ENCODE measurements at regions not wholly inside any gene's neighbourhood (a gene's known extent, or its start where the extent isn't known, plus 50 kb on each side); places are given as distances from the start of the nearest gene placed in this dataset.

DNA sequence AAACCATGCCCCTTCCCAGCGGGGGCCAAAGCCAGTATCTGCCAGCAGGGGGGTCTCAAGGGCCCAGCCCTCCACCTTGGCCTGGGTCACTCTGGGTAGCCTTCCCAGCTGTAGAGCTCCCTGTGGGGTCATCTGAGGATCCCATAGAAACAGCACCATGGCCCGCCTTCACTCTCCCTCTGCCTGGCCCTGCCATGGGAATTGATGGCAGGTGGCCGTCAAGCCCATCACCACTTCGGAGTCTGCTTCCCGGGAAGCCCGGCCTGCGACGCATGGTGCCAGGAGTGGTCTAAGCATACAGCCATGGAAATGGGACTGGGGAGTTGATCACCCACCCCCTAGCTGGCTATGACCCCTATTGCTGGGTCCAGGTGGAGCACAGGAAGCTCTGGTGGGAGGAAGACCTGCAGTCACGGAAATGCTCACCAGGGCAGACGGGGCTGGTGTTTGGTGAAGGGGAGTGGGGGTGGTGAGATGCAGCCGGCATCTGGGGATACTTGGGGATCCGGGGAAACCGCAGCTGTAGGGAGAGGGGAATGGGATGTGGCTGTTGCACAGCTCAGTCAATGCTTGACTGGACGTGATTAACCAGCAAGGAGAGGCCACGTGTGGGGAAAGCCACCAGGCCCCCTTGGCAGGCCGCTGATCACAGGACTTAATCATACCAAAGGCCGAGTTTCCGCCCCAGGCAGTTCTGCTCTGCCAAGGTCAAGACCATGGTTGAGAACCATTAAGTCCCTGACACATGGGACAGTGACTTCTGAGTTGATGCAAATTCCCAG, 52.2 kb upstream of the DIO3 start:
- peak in 1 of 2 donors; percentile 89 for DNase-seq (ENCODE audit: low spot score in 2 of 2)

DNA sequence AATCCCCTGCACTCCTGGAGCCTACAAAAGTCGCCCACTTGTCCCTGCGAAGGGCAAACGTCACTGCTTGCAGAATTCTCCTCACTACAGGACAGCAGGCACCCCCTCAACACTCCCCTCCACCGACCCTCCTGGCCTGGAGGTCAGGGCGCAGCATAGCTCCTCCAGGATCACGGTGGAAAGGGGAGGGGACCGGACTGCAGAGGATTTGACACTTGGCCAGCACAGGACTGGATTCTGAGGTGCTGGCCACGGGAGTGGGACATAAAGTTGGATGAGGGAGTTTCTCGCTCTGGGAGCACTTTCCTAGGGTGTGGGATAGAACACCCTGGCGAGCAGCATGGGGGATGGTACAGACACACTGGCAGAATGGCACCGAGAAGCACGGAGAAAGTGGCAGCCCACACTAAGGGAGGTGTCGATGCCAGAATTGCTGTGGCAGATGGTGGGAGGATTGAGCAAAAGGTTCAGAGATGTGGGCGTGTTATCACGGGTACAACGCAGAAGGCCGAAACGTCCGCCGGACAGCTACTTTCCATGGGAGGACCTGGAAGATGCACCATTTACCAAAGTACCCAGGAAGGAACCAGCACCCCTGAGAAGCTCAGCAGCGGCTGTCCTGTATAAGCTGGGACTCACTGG, 51.4 kb upstream of the DIO3 start:
- DNase-seq (ENCODE audit: low spot score in 2 of 2): peak in 1 of 2 donors; percentile 75
- no peak overlapping the region for H3K4me3 ChIP-seq (ENCODE audit: low read depth, poor library complexity, severe bottlenecking)
- intact Hi-C loops (cut with DNase I; ENCODE audit: low total_unique reads): no loop called here
- WGBS, 2 donors: 89 to 90% methylated on average over 18 to 21 of the region's 21 CpGs
- TF ChIP-seq POLR2A (IDR thresholded peaks at IDR 0.05): no peak
- TF ChIP-seq, protein P1, sequence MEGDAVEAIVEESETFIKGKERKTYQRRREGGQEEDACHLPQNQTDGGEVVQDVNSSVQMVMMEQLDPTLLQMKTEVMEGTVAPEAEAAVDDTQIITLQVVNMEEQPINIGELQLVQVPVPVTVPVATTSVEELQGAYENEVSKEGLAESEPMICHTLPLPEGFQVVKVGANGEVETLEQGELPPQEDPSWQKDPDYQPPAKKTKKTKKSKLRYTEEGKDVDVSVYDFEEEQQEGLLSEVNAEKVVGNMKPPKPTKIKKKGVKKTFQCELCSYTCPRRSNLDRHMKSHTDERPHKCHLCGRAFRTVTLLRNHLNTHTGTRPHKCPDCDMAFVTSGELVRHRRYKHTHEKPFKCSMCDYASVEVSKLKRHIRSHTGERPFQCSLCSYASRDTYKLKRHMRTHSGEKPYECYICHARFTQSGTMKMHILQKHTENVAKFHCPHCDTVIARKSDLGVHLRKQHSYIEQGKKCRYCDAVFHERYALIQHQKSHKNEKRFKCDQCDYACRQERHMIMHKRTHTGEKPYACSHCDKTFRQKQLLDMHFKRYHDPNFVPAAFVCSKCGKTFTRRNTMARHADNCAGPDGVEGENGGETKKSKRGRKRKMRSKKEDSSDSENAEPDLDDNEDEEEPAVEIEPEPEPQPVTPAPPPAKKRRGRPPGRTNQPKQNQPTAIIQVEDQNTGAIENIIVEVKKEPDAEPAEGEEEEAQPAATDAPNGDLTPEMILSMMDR (IDR thresholded peaks at IDR 0.05): no peak

More for the DNA sequence above, 52.2 kb upstream of the DIO3 start:
- WGBS, 2 donors: 86 to 88% methylated on average over 17 to 18 of the region's 18 CpGs
- TF ChIP-seq, protein P1 (IDR thresholded peaks at IDR 0.05): no peak
- no peak for TF ChIP-seq POLR2A (IDR thresholded peaks at IDR 0.05)
- intact Hi-C loops (cut with DNase I; ENCODE audit: low total_unique reads): no loop called here
- no peak overlapping the region for H3K4me3 ChIP-seq (ENCODE audit: low read depth, poor library complexity, severe bottlenecking)

DNA sequence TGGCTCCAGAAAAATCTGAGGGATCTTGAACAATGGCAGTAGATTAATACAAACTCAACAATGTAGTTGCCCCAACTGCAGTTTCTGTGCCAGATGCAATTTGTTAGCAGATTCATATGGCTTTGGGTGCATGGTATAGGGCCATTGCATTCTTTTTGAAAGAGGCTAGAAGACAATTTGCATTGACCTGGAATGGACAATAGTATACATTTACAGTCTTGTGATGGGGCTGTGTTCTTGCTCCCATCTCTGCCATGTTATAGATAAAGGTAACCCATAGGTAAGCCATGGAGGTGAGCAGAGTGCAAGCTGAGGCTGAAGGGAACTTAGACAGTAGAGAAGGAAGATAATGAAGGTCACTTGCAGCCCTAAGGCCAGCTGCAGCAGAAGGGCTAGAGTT, 50.1 kb upstream of the DIO3 start:
- intact Hi-C loops (cut with DNase I; ENCODE audit: low total_unique reads): no loop called here
- no peak overlapping the region for H3K4me3 ChIP-seq (ENCODE audit: low read depth, poor library complexity, severe bottlenecking)
- no peak for TF ChIP-seq POLR2A (IDR thresholded peaks at IDR 0.05)
- TF ChIP-seq, protein P1 (IDR thresholded peaks at IDR 0.05): no peak
- DNase-seq (ENCODE audit: low spot score in 2 of 2): no peak

MicroRNAs in the stretch of these regions (microRNA counts, 767-probe panel; counts per million panel counts)
- microRNA hsa-miR-1185-5p (0 to 358 counts per million in 2 donors), microRNA hsa-miR-1193 (0 to 358 counts per million in 2 donors), microRNA hsa-miR-1197 (0 to 358 counts per million in 2 donors), microRNA hsa-miR-134 (0 to 358 counts per million in 2 donors), microRNA hsa-miR-154-5p (0 to 358 counts per million in 2 donors), microRNA hsa-miR-299-3p (0 to 358 counts per million in 2 donors), microRNA hsa-miR-299-5p (0 to 358 counts per million in 2 donors), microRNA hsa-miR-300 (0 to 358 counts per million in 2 donors), microRNA hsa-miR-323a-3p (0 to 358 counts per million in 2 donors), microRNA hsa-miR-323a-5p (0 to 358 counts per million in 2 donors), microRNA hsa-miR-323b-3p (0 to 358 counts per million in 2 donors), microRNA hsa-miR-323b-5p (0 to 358 counts per million in 2 donors), microRNA hsa-miR-329 (0 to 358 counts per million in 2 donors), microRNA hsa-miR-369-3p (0 to 358 counts per million in 2 donors), microRNA hsa-miR-369-5p (0 to 358 counts per million in 2 donors), microRNA hsa-miR-376a-3p (0 to 358 counts per million in 2 donors), microRNA hsa-miR-376b (0 to 358 counts per million in 2 donors), microRNA hsa-miR-376c (0 to 358 counts per million in 2 donors), microRNA hsa-miR-377-3p (0 to 358 counts per million in 2 donors), microRNA hsa-miR-379-5p (0 to 358 counts per million in 2 donors), microRNA hsa-miR-380-3p (0 to 358 counts per million in 2 donors), microRNA hsa-miR-381 (0 to 358 counts per million in 2 donors), microRNA hsa-miR-382-5p (0 to 358 counts per million in 2 donors), microRNA hsa-miR-409-3p (0 to 358 counts per million in 2 donors), microRNA hsa-miR-409-5p (0 to 358 counts per million in 2 donors), microRNA hsa-miR-410 (0 to 358 counts per million in 2 donors), microRNA hsa-miR-411-5p (0 to 358 counts per million in 2 donors), microRNA hsa-miR-412 (0 to 358 counts per million in 2 donors), microRNA hsa-miR-485-3p (0 to 358 counts per million in 2 donors), microRNA hsa-miR-485-5p (0 to 358 counts per million in 2 donors), microRNA hsa-miR-487a (0 to 358 counts per million in 2 donors), microRNA hsa-miR-487b (0 to 358 counts per million in 2 donors), microRNA hsa-miR-494 (358 to 4,701 counts per million in 2 donors), microRNA hsa-miR-495 (0 to 358 counts per million in 2 donors), microRNA hsa-miR-496 (0 to 358 counts per million in 2 donors), microRNA hsa-miR-539-5p (0 to 358 counts per million in 2 donors), microRNA hsa-miR-541-3p (0 to 358 counts per million in 2 donors), microRNA hsa-miR-543 (0 to 358 counts per million in 2 donors), microRNA hsa-miR-544a (0 to 358 counts per million in 2 donors), microRNA hsa-miR-654-3p (0 to 358 counts per million in 2 donors), microRNA hsa-miR-654-5p (0 to 358 counts per million in 2 donors), microRNA hsa-miR-655 (0 to 358 counts per million in 2 donors), microRNA hsa-miR-656 (0 to 358 counts per million in 2 donors), microRNA hsa-miR-668 (0 to 358 counts per million in 2 donors), microRNA hsa-miR-758 (0 to 358 counts per million in 2 donors), microRNA hsa-miR-889 (0 to 358 counts per million in 2 donors)

Small RNA genes in the stretch of these regions (microRNA-seq; reads per million reads assigned to microRNA genes)
- gene MIR1185-1 (ENCODE audit: borderline number of aligned reads in 1 of 2, borderline replicate concordance in 2 of 2): 2.3 to 4.1 reads per million in 2 donors
- 0 reads per million in 2 donors for gene MIR1185-2 (ENCODE audit: borderline number of aligned reads in 1 of 2, borderline replicate concordance in 2 of 2)
- 0 reads per million in 2 donors for gene MIR1193 (ENCODE audit: borderline number of aligned reads in 1 of 2, borderline replicate concordance in 2 of 2)
- 0 reads per million in 2 donors for gene MIR1197 (ENCODE audit: borderline number of aligned reads in 1 of 2, borderline replicate concordance in 2 of 2)
- gene MIR134 (ENCODE audit: borderline number of aligned reads in 1 of 2, borderline replicate concordance in 2 of 2): 43.0 to 89.0 reads per million in 2 donors
- 70.0 to 71.3 reads per million in 2 donors for gene MIR154 (ENCODE audit: borderline number of aligned reads in 1 of 2, borderline replicate concordance in 2 of 2)
- gene MIR299 (ENCODE audit: borderline number of aligned reads in 1 of 2, borderline replicate concordance in 2 of 2): 54.9 to 57.1 reads per million in 2 donors
- 0 reads per million in 2 donors for gene MIR300 (ENCODE audit: borderline number of aligned reads in 1 of 2, borderline replicate concordance in 2 of 2)
- 29.4 to 29.9 reads per million in 2 donors for gene MIR323A (ENCODE audit: borderline number of aligned reads in 1 of 2, borderline replicate concordance in 2 of 2)
- gene MIR323B (ENCODE audit: borderline number of aligned reads in 1 of 2, borderline replicate concordance in 2 of 2): 2.8 to 4.1 reads per million in 2 donors
- gene MIR329-1 (ENCODE audit: borderline number of aligned reads in 1 of 2, borderline replicate concordance in 2 of 2): 0 reads per million in 2 donors
- gene MIR329-2 (ENCODE audit: borderline number of aligned reads in 1 of 2, borderline replicate concordance in 2 of 2): 0 reads per million in 2 donors
- gene MIR369 (ENCODE audit: borderline number of aligned reads in 1 of 2, borderline replicate concordance in 2 of 2): 325 to 346 reads per million in 2 donors
- 1.4 to 1.7 reads per million in 2 donors for gene MIR376A1 (ENCODE audit: borderline number of aligned reads in 1 of 2, borderline replicate concordance in 2 of 2)
- 0 to 1.7 reads per million in 2 donors for gene MIR376A2 (ENCODE audit: borderline number of aligned reads in 1 of 2, borderline replicate concordance in 2 of 2)
- gene MIR376B (ENCODE audit: borderline number of aligned reads in 1 of 2, borderline replicate concordance in 2 of 2): 10.2 to 17.6 reads per million in 2 donors
- gene MIR376C (ENCODE audit: borderline number of aligned reads in 1 of 2, borderline replicate concordance in 2 of 2): 802 to 811 reads per million in 2 donors
- 16.4 to 23.8 reads per million in 2 donors for gene MIR377 (ENCODE audit: borderline number of aligned reads in 1 of 2, borderline replicate concordance in 2 of 2)
- 301 to 375 reads per million in 2 donors for gene MIR379 (ENCODE audit: borderline number of aligned reads in 1 of 2, borderline replicate concordance in 2 of 2)
- gene MIR380 (ENCODE audit: borderline number of aligned reads in 1 of 2, borderline replicate concordance in 2 of 2): 1.1 to 2.0 reads per million in 2 donors
- 39.6 to 41.4 reads per million in 2 donors for gene MIR381 (ENCODE audit: borderline number of aligned reads in 1 of 2, borderline replicate concordance in 2 of 2)
- 418 to 452 reads per million in 2 donors for gene MIR382 (ENCODE audit: borderline number of aligned reads in 1 of 2, borderline replicate concordance in 2 of 2)
- gene MIR409 (ENCODE audit: borderline number of aligned reads in 1 of 2, borderline replicate concordance in 2 of 2): 386 to 723 reads per million in 2 donors
- gene MIR411 (ENCODE audit: borderline number of aligned reads in 1 of 2, borderline replicate concordance in 2 of 2): 588 to 656 reads per million in 2 donors
- 2.3 to 8.8 reads per million in 2 donors for gene MIR412 (ENCODE audit: borderline number of aligned reads in 1 of 2, borderline replicate concordance in 2 of 2)
- gene MIR485 (ENCODE audit: borderline number of aligned reads in 1 of 2, borderline replicate concordance in 2 of 2): 40.2 to 48.9 reads per million in 2 donors
- gene MIR487A (ENCODE audit: borderline number of aligned reads in 1 of 2, borderline replicate concordance in 2 of 2): 17.6 to 20.4 reads per million in 2 donors
- 497 to 560 reads per million in 2 donors for gene MIR487B (ENCODE audit: borderline number of aligned reads in 1 of 2, borderline replicate concordance in 2 of 2)
- 110 to 161 reads per million in 2 donors for gene MIR494 (ENCODE audit: borderline number of aligned reads in 1 of 2, borderline replicate concordance in 2 of 2)
- 10.9 to 11.3 reads per million in 2 donors for gene MIR495 (ENCODE audit: borderline number of aligned reads in 1 of 2, borderline replicate concordance in 2 of 2)
- 3.4 to 8.2 reads per million in 2 donors for gene MIR496 (ENCODE audit: borderline number of aligned reads in 1 of 2, borderline replicate concordance in 2 of 2)
- 7.4 to 15.6 reads per million in 2 donors for gene MIR539 (ENCODE audit: borderline number of aligned reads in 1 of 2, borderline replicate concordance in 2 of 2)
- gene MIR541 (ENCODE audit: borderline number of aligned reads in 1 of 2, borderline replicate concordance in 2 of 2): 0 to 1.4 reads per million in 2 donors
- gene MIR543 (ENCODE audit: borderline number of aligned reads in 1 of 2, borderline replicate concordance in 2 of 2): 7.4 to 20.4 reads per million in 2 donors
- gene MIR544A (ENCODE audit: borderline number of aligned reads in 1 of 2, borderline replicate concordance in 2 of 2): 0 reads per million in 2 donors
- 34.0 to 36.7 reads per million in 2 donors for gene MIR654 (ENCODE audit: borderline number of aligned reads in 1 of 2, borderline replicate concordance in 2 of 2)
- 3.4 reads per million in 2 donors for gene MIR655 (ENCODE audit: borderline number of aligned reads in 1 of 2, borderline replicate concordance in 2 of 2)
- gene MIR656 (ENCODE audit: borderline number of aligned reads in 1 of 2, borderline replicate concordance in 2 of 2): 6.8 to 17.7 reads per million in 2 donors
- gene MIR668 (ENCODE audit: borderline number of aligned reads in 1 of 2, borderline replicate concordance in 2 of 2): 0 to 1.4 reads per million in 2 donors
- gene MIR758 (ENCODE audit: borderline number of aligned reads in 1 of 2, borderline replicate concordance in 2 of 2): 1.4 to 1.7 reads per million in 2 donors
- gene MIR889 (ENCODE audit: borderline number of aligned reads in 1 of 2, borderline replicate concordance in 2 of 2): 23.8 to 35.3 reads per million in 2 donors
